Right lobe of liver (tissue), 4 donors: ENCODE measurements at regions not wholly inside any gene's neighbourhood (a gene's known extent, or its start where the extent isn't known, plus 50 kb on each side); places are given as distances from the start of the nearest gene placed in this dataset.

Experiments
- POLR2A ChIP-seq: fragments of 450-650 bp; IDR thresholded peaks from one replicate; pipeline ENCODE4 v1.6.1; 2017; ENCODE audit warnings: antibody characterized with exemption, mild to moderate bottlenecking
- TF ChIP-seq, protein P1 (sequence below), 4 donors: fragments of 200-600 bp in 3 of 4; fragments of 450-650 bp in 1 of 4; IDR thresholded peaks; one replicate each; pipeline versions ENCODE4 v1.5.1 to v1.8.0; 2016 to 2022; ENCODE audit warnings: antibody characterized with exemption in 4 of 4, mild to moderate bottlenecking in 2 of 4
- donor health status: DM: no; HTN: no; CAD: no.
- donor health status: DM: no; HTN: no; CAD: no.
- donor health status: DM: no; HTN: yes; CAD: no.

DNA sequence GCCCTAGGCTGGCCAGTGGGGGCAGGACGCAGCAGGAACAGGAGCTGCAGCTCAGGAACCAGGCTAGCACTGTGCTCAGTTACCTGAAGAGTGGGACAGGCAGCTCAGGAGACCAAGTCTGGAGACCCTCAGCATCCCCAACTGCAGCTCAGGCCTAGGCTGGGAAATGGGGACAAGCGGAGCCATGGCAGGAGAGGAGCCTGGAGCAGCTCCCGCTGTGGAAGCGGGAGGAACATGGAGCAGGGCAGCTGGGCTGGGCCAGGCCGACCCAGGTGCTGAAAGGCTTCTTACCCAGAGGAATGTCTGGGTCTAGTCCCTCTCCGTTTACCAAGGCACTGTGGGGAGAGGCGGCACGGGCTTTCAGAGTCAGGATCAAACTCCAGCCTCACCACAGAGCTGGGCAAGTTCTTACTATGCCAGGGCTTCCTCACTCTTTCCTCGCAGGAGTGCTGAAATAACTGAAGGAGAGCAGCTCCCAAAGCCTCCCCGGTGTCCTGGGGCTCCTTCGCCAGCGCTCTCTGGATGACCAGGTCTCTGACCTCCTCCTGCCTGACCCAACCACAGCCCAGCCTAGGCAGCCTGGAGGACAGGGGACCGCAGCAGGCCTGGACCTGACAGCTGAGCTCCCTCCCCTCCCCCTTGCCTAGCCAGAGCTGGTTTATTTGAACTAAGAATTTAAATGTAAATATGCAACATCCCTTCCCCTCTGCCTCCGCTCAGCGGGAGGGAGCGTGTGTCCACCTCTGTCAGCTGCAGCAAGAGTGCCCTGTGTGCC lies 247.8 kb upstream of the SIX2 start:
- TF ChIP-seq, protein P1, sequence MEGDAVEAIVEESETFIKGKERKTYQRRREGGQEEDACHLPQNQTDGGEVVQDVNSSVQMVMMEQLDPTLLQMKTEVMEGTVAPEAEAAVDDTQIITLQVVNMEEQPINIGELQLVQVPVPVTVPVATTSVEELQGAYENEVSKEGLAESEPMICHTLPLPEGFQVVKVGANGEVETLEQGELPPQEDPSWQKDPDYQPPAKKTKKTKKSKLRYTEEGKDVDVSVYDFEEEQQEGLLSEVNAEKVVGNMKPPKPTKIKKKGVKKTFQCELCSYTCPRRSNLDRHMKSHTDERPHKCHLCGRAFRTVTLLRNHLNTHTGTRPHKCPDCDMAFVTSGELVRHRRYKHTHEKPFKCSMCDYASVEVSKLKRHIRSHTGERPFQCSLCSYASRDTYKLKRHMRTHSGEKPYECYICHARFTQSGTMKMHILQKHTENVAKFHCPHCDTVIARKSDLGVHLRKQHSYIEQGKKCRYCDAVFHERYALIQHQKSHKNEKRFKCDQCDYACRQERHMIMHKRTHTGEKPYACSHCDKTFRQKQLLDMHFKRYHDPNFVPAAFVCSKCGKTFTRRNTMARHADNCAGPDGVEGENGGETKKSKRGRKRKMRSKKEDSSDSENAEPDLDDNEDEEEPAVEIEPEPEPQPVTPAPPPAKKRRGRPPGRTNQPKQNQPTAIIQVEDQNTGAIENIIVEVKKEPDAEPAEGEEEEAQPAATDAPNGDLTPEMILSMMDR (IDR thresholded peaks at IDR 0.05): no peak
- TF ChIP-seq POLR2A: no peak
